Right lobe of liver (tissue), 4 donors: ENCODE measurements at regions not wholly inside any gene's neighbourhood (a gene's known extent, or its start where the extent isn't known, plus 50 kb on each side); places are given as distances from the start of the nearest gene placed in this dataset.

Experiments
- POLR2A ChIP-seq: fragments of 450-650 bp; IDR thresholded peaks from one replicate; pipeline ENCODE4 v1.6.1; 2017; ENCODE audit warnings: antibody characterized with exemption, mild to moderate bottlenecking
- TF ChIP-seq, protein P1 (sequence below), 4 donors: fragments of 200-600 bp in 3 of 4; fragments of 450-650 bp in 1 of 4; IDR thresholded peaks; one replicate each; pipeline versions ENCODE4 v1.5.1 to v1.8.0; 2016 to 2022; ENCODE audit warnings: antibody characterized with exemption in 4 of 4, mild to moderate bottlenecking in 2 of 4
- donor health status: DM: no; HTN: no; CAD: no.
- donor health status: DM: no; HTN: no; CAD: no.
- donor health status: DM: no; HTN: yes; CAD: no.

DNA sequence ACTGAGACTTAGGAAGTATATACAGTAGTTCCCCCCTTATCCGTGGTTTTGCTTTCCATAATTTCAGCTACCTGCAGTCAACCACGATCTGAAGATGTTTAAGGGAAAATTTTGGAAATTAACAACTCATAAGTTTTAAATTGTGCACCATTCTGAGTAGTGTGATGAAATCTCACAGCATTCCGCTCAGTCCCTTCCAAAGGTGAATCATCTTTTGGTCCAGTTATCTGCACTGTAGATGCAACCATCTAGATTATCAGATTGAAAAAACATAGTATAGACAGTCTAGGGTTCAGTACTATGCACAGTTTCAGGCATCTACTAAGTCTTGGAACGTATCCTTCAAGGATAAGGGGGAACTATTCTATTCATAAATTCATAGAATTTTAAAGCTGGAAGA, 109.0 kb downstream of the ANXA3 start:
- TF ChIP-seq, protein P1, sequence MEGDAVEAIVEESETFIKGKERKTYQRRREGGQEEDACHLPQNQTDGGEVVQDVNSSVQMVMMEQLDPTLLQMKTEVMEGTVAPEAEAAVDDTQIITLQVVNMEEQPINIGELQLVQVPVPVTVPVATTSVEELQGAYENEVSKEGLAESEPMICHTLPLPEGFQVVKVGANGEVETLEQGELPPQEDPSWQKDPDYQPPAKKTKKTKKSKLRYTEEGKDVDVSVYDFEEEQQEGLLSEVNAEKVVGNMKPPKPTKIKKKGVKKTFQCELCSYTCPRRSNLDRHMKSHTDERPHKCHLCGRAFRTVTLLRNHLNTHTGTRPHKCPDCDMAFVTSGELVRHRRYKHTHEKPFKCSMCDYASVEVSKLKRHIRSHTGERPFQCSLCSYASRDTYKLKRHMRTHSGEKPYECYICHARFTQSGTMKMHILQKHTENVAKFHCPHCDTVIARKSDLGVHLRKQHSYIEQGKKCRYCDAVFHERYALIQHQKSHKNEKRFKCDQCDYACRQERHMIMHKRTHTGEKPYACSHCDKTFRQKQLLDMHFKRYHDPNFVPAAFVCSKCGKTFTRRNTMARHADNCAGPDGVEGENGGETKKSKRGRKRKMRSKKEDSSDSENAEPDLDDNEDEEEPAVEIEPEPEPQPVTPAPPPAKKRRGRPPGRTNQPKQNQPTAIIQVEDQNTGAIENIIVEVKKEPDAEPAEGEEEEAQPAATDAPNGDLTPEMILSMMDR (IDR thresholded peaks at IDR 0.05): no peak
- TF ChIP-seq POLR2A: no peak
